ENCODE measurements at regions not wholly inside any gene's neighbourhood (a gene's known extent, or its start where the extent isn't known, plus 50 kb on each side); places are given as distances from the start of the nearest gene placed in this dataset.
"Not testable (repeated sequence)": the region's sequence is repeated elsewhere in the genome, so short reads cannot be mapped to it uniquely, and the experiment has no call there.

GRCh38 chr4:116536024-116536423 is 549.4 kb downstream of the TRAM1L1 start:
- not testable (repeated sequence) for DNase-seq

GRCh38 chr4:116531870-116532269 is 553.5 kb downstream of the TRAM1L1 start:
- no peak for DNase-seq

- DNase-seq, result no peak
Measured at GRCh38 chr4:116531026-116531425, 554.4 kb downstream of the TRAM1L1 start.

GRCh38 chr4:116530048-116530447 is 555.3 kb downstream of the TRAM1L1 start:
- no peak for DNase-seq

- DNase-seq, result no peak
Measured at GRCh38 chr4:116529129-116529528, 556.2 kb downstream of the TRAM1L1 start.

- no peak for DNase-seq
Measured at GRCh38 chr4:116522922-116523321, 562.5 kb downstream of the TRAM1L1 start.

GRCh38 chr4:116520886-116521285 is 564.5 kb downstream of the TRAM1L1 start:
- DNase-seq, result no peak

- DNase-seq, result no peak
Measured at GRCh38 chr4:116516711-116517110, 568.7 kb downstream of the TRAM1L1 start.

- no peak for DNase-seq
Measured at GRCh38 chr4:116515959-116516358, 569.4 kb downstream of the TRAM1L1 start.

GRCh38 chr4:116512552-116512951 is 572.8 kb downstream of the TRAM1L1 start:
- DNase-seq, result no peak

GRCh38 chr4:116501954-116502353 is 583.4 kb downstream of the TRAM1L1 start:
- DNase-seq, result no peak

- DNase-seq, result no peak
Measured at GRCh38 chr4:116500225-116500624, 585.2 kb downstream of the TRAM1L1 start.

GRCh38 chr4:116489739-116490138 is 595.6 kb downstream of the TRAM1L1 start:
- DNase-seq, result no peak

GRCh38 chr4:116486401-116486800 is 599.0 kb downstream of the TRAM1L1 start:
- no peak for DNase-seq

GRCh38 chr4:116480546-116480945 is 604.8 kb downstream of the TRAM1L1 start:
- peak; percentile 77 for DNase-seq

GRCh38 chr4:116478343-116478742 is 607.0 kb downstream of the TRAM1L1 start:
- DNase-seq, result no peak

- no peak for DNase-seq
Measured at GRCh38 chr4:116469582-116469981, 615.8 kb downstream of the TRAM1L1 start.

GRCh38 chr4:116453127-116453526 is 632.2 kb downstream of the TRAM1L1 start:
- no peak for DNase-seq

- DNase-seq, result no peak
Measured at GRCh38 chr4:116449764-116450163, 635.6 kb downstream of the TRAM1L1 start.

- no peak for DNase-seq
Measured at GRCh38 chr4:116444117-116444516, 641.3 kb downstream of the TRAM1L1 start.

GRCh38 chr4:116438981-116439729 is 646.2 kb downstream of the TRAM1L1 start:
- DNase-seq, result no peak

GRCh38 chr4:116438417-116438816 is 647.0 kb downstream of the TRAM1L1 start:
- DNase-seq, result no peak

GRCh38 chr4:116427666-116428065 is 657.7 kb downstream of the TRAM1L1 start:
- no peak for DNase-seq

- DNase-seq, result no peak
Measured at GRCh38 chr4:116413222-116413621, 672.2 kb downstream of the TRAM1L1 start.

GRCh38 chr4:116401293-116401692 is 684.1 kb downstream of the TRAM1L1 start:
- no peak for DNase-seq
